Stimulated activated CD8-positive, alpha-beta memory T cell treated with anti-CD3 and anti-CD28 coated beads, Interleukin-15, amount 100 ng/mL, for 24 hours (primary cell): ENCODE measurements at regions not wholly inside any gene's neighbourhood (a gene's known extent, or its start where the extent isn't known, plus 50 kb on each side); places are given as distances from the start of the nearest gene placed in this dataset.

Experiments used
- DNase-seq: peaks from one replicate; pipeline ENCODE4 v3.0.0-alpha.2; 2020; ENCODE audit warnings: low read depth

DNA sequence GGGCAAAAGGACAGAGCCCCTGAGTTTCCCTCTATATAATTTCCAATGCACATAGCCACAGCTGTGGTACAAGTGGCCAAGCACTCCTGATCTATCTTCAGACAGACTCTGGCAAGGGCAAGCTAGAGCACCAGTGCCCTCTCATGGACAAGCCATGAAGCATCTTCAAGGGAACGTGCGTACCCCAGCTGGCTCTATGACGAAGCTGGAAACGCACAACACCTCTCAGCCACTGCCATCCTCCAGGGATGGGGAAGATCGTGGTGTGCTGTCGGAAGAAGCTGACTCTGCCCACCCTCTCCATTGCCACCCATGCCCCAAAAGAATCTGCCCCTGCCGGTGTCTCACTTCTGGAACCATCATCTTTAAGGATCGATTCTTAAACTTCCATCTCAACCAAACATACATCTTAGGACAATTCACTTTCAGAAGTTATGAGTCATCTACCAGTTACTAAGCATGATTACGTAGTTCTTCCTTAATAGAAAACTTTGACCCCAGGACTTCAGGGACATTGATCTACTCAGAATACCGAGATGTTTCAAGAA lies 482.9 kb downstream of the AGTPBP1 start:
- DNase-seq: no peak

DNA sequence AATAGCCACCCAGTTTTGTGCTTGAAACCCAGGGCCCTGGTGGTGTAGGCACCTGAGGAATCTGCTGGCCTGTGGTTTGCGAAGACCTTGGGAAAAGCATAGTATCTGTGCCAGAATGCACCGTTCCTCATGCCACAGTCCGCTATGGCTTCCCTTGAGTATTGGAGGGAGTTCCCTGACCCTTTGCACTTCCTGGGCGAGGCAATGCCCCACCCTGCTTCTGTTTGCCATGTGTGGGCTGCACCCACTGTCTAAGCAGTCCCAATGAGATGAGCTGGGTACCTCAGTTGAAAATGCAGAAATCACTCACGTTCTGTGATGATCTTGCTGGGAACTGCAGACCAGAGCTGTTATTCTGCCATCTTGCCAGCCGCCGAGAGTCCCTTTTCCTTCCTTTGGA lies 483.5 kb downstream of the AGTPBP1 start:
- no peak for DNase-seq

DNA sequence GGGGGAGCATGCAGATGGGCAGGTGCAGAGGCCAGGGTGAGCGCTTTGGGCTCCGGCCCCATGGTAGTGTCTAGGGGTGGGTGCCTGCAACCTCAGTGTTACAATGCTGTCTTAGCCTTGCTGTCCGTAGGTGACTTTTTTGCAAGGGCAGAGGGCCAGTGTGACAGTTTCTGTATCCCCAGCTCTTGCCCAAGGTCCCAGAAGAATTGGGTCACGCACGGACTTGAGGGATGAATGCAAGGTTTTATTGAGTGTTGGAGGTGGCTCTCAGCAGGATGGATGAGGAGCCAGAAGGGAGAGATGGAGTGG lies 492.5 kb downstream of the AGTPBP1 start:
- no peak for DNase-seq

DNA sequence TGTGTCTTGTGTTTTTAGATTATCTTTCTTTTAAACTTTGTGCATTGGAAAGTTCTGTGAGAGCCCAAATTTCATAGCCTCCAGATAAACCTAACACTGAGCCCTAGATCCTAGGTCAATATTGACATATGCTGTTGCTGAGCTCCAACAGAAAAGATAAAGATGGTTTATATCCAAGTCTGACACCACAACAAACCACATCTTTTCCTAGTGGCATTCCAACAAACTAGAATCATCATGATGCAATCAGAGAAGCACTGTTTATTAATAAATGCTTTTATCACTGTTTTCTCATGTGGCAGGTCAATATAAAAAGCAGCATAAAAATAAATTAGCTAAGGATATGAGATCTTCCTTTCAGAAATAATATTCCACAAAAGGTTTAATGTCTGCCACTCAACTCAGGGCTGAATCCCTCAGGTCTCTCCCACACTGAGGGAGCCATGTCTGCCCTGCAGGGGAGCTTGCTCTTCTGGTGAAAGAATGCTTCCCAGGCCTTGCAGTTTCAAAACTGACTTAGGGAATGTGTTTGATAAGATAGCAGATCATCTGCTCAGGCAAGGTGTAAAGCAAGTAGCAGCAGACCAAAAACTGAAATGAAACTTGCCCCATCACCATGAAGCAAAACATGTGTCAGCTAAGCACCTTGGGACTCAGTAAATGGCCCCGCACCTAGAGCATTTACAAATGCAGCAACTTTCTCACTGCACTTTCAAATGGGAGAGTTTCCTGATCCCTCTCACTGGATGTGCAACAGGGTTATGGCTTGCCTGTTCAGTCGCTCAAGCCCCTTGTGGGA lies 493.0 kb downstream of the AGTPBP1 start:
- DNase-seq: no peak

DNA sequence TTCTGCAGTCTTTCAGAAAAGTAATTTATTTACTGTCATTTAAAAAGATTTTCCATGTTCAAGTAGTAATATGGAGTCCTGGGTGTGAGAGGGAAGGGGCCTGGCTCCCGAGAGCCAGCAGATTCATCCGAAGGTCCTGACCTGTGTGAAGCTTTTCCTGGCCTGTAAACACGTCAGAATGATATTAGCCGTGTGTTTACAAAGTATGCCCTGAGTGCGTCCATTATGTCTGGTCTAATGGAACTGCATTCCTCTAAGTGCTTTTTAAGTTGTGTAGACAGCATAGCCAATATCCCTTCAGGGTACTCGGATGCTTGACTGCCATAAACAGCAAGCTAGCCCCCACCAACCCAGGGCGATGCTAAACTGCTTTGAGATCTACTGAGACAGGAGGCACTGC lies 495.2 kb downstream of the AGTPBP1 start:
- no peak for DNase-seq

DNA sequence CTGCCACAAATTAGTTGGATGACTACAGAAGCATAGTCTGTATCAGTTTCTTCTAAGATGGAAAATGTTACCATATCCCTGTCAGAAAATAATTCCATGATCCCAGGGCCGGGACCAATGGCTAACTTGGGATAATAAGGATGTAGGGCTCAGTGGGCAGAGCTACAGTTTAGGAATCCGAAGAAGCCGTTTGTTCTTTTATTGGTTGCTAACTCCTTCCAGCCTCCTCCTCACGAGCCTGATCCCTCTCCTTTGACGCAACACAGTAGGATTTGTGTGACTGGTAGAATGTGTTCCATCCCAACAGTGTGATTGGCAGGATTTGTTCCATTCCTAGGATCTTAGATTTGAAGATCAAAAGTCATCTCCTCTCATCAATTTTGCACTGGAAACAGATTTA lies 496.9 kb downstream of the AGTPBP1 start:
- DNase-seq: no peak

DNA sequence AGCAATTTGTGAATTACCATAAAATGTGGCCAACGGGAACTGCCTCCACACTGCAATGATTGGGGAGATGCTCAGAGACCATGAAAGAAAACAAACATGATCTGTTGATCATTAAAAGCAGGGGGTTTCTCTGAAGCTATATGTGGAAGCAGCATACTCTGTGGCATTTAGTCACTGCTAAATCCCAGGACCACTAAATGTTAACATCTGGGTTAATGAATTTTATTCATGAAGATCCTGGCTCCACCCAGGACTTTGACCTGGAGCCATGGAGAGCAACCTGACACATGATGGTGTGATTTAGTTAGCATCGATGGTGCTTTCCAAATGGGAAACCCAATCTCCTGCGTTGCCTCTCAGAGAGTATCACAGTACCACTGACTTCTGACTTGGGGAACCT lies 497.8 kb downstream of the AGTPBP1 start:
- no peak for DNase-seq

DNA sequence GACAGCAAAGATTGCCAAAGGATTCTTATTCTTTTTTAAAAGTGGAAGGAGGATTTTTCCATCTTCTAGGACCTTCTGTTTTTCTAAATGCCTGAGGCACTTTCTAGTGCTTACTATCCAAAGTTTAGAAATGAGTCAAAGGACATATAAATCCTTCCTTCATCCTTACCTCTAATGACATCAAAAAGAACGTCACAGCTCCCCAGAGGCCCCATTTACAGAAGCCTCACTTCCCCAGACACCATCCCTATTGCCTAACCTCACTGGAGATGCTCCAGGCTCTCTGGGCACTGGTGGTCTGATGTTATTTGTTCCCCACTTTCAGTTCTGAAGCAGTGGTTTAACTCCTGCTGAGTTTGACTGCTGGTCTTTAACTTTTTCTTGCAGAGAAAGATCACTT lies 504.3 kb downstream of the AGTPBP1 start:
- DNase-seq: no peak

DNA sequence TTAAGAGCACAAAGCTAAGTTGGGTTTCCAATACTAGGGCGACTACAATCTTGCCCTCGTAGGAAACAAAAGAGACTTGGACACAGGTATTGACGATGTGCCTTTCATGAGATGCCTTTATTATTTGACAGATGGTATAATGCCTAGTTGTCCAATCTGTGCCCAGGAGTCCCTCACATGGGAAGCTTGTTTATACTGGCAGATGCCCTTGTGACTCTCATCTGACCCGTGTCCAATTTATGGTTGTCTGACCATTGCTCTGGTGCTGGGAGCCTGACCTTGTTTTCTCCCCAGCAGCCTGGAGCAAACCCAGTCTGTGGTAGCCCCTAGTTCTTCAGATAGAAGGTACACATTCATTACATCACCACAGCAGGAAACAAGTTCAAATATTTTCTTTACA lies 511.7 kb downstream of the AGTPBP1 start:
- no peak for DNase-seq

DNA sequence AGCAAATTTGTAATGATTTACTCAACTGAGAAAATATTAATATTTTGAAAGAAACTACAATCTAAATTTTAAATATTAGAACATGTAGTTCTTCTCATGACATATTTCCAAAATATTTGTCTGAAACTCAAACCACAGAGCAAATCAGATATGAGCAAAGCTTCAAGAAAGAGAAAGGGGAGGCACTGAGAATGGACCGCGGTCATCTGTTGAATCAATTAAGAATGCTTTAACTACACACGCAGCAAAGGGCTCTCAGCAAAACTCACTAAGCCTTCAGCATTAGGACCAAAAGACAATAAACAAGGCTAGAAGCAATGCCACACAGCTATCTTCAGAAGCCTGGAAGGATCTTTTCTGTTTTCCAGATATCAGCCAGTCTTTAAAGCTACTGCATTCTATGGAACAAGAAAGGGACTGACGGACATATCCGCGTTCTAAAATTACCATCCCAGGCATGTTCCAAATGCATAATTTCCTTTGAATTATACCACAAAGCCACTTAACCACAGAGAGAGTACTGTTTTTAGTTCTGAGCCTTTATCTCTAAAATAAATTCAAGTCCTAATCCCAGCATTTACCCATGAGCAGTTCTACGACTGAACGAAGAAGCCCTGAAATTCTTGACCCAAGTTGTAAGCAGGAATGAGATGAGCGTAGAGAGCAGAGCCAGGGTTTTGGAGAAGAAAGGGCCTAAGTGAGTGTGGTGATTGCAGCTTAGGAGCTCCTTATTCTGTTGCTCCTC lies 513.5 kb downstream of the AGTPBP1 start:
- DNase-seq: no peak

DNA sequence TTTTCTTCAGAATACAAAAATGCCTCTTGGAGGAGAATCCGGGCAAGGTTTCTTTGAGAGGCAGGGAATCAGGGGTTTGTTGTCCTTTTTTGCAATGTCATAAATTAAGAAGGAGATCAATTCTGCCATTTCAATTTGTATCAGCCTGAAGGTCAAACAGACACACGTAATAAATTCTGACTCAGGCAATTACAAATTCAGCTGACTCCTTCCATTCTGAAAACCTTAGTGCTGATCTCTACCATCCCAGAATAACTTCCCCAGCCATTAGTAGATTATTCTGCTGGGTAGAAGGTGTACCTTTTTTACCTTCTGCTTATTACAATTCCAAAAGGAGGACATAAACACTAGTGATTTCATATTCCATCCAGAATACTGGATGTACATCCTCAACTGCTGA lies 516.6 kb downstream of the AGTPBP1 start:
- DNase-seq: no peak

DNA sequence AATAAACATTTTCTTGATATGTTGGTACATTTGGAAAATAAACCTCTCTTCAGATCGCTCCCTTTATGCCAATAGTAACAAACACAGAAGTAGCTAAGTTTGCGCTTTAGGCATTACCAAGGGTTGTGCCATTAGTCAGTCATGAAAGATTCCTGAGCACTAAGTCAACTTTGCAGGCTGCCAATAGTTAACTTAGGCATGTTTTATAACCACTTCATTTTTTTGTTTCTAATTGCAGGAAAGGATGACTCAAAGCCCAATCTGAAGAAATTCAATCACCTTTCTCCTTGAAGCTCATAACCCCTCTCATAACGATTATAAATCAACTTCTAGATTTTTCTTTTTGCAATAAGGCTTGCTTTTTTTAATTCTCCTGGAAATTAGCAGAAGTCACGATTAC lies 517.0 kb downstream of the AGTPBP1 start:
- no peak for DNase-seq

DNA sequence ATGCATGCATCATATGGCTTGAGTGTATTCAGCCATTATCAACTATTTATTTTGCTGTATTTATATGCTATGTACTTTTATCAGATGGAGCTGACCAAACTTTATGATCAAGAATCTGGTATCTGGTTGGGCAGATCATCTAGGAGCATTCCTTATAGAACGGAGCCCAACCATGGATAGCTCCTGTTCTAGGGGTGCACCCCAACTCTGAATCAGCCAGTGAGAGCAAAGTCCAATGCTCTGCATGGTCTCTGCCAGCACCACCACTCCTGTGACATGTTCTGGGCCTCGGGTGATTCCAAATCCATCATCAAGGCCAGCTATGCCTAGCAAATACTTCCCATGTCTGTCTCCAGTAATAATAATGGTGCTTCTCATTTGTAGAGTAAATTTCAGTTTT lies 517.5 kb downstream of the AGTPBP1 start:
- DNase-seq: no peak

DNA sequence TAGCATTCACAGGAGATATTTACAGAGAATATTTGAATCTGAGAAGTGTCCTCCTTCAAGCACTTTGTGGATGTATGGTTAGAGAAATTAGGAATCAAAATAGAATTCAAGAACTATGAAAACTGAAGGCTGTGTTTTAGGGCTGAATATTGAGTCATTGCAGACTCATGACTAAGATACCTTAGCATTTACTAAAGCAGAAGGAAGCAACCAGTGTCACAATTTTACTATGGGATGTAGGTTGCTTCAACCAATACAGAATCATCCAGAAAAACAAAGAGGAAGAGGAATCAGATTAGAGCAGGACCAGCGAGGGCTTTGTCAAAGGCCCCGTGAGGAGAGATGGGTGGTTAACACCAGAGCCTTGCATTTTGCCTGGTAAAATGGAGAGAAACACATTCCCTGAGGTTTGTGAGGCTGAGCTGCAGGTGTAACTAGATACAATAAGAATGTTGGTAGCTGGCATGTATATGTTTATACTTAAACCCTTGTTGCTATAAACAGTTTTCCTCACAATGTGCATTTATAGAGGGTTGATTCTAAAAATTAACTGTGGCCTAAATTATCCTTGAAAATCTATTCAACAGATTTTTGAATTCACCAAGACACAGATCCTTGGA lies 518.1 kb downstream of the AGTPBP1 start:
- no peak for DNase-seq

DNA sequence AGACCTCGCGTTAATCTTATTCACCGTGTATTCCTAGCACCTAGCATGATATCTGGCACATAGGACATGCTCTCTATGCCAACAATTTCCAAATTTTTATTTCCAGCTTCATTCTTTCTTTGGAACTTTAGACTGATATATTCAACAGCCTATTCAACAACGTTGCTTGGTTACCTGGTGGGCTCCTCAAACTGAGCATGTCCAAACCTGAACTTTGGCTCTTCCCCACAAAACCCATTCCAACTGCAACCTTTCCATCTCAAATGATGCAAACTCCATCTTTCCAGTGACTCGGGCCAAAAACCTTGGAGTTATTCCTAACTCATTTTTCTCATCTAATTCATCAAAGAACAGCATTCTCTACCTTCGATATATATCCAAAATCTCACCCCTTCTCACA lies 525.2 kb downstream of the AGTPBP1 start:
- no peak for DNase-seq

DNA sequence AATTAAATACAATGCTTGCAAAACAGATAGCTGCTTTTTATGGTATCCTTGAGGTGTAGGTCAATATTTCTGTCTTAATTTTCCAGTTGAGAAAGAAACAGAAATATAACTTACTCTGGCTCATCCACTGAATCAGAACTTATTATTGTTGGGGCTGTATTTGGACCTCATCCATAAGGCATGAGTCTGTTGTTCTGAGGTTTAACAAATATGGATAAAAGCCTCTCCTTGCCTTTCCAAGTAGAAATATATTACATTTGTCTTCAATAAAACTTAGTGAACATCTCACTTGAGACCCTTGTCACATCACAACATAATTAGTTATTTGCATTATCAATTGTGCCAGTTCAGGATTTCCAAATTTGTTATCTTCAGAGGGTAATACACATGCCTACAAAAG lies 525.8 kb downstream of the AGTPBP1 start:
- no peak for DNase-seq

DNA sequence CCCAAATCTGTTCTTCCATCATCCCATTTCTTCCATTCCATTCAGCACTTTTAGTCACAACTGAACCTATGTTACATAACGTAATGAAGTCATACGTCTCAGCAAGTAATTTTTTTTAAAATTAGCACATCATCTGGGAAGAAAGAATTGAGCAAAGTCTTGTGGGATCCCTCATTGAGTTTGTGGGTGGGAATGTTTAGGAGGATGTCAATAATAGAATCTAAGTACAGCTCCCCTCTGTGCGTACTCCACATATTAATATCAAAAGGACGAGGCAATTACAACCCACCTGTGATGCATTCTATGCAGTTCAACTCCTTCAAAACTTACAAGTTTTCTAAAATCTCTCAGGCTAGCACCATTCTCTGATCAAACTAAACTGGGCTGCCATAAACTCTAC lies 526.3 kb downstream of the AGTPBP1 start:
- no peak for DNase-seq

DNA sequence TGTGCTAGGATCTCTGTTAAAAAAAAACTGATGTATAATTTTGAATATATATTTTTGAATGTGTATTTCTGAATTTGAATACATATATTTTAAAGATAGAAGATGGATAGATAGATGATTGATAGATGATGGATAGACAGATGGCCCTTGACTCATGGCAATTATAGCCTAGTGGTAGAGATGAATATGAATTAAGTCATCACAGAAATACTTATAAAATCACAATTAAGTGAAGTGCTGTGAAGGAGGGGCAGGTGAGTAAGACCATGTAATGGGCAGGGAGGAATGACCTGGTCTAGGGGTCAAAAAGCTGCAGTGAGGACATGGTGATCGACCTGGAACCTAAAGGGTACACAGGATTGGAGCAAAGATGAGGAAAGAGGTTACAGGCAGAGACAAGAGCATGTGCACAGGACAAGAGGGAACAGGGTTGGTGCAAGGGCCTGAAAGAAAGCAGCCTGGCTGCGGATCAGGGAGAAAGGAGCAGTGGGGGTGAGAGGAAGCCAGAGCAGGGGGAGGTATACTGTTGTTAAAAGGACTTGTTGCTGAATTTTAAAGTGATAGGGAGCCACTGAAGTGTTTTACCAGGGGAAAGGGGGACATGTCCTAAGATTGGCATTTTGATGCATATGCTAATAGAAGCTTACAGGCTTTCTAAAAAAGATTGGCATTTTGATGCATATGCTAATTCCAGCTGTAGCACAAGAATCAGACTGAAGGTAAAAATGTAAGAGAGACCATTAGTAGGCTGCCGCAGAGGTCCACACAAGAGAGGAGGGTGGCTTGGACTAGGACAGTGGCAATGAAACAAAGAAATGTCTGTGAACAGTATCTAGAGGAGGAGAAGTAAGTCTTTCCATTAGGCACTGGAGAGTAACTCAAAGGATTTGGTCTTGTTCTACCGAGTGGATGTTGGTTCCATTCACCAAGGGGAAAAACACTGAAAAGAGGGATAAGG lies 527.8 kb downstream of the AGTPBP1 start:
- DNase-seq: no peak

DNA sequence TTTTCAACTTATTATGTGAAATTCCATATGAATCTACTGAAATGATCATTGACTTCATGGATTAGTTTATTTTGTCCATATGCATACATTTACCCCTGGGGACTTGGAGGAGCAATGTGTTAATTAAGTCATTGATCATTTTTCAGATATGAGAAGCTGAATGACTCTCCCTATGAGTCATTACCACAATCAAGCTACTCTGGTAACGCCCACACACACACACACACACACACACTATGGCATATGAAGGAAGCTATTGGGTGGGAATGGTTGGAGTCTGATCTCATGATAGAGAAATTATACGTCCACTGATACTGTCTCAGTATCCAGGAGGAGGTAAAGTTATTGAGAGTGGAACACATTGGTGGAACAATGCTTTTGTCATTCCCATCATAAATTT lies 528.9 kb downstream of the AGTPBP1 start:
- DNase-seq: no peak

DNA sequence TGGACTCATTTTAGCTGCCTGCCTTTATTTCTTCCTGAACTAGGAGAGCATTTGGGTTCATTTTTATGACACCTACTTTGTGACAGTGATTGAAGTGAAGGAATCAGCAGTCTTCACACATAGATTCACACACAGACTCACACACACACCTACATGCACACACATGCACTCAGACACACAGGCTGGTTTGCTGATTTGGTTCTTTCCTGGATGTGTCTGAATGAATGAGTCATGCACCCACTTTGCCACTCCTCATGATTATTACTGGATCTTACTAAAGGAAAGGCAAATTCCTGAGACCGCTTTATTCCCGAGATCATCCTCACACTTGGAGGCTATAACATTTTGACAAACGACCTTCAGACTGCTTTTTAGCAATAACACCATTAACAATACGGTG lies 529.5 kb downstream of the AGTPBP1 start:
- DNase-seq: no peak

DNA sequence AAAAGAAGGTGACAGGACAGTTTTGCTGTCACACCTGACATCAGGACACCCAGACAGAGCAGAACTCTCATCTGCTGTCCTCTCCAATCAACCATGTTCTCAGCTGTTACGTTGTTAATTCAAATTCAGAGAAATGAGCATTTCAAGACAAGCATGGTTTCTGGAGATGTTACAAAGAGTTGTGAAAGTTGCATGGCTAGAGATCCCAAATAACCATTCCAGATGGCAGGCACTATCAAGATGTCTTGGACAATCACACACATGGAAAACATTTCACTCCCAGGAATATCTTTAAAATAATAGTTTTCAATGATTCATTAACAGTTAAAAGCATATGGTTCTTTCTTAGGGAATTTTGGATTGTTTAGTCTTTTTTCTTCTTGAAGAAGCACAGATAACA lies 533.1 kb downstream of the AGTPBP1 start:
- DNase-seq: no peak

DNA sequence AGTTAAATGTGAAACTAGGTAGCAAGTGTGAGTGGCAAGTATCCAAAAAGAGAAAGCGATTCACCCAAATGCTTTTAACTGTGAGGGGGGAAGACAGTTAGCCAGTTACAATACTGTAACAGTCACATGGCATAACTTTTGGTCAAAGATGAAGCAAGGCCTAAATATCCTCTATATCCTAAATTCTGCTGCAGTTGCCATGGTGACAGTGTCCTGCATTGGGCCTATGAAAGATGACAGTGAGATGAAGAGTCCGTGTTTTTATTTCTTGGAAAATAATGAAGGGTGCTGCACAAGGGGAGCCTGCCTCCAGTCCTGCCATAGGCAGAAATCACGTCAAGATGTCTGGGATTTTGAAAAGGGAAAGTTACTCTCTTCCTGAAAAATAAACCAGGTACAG lies 534.6 kb downstream of the NTRK2 start:
- no peak for DNase-seq
